ENCODE measurements at regions not wholly inside any gene's neighbourhood (a gene's known extent, or its start where the extent isn't known, plus 50 kb on each side); places are given as distances from the start of the nearest gene placed in this dataset.
"Not testable (repeated sequence)": the region's sequence is repeated elsewhere in the genome, so short reads cannot be mapped to it uniquely, and the experiment has no call there.

DNA sequence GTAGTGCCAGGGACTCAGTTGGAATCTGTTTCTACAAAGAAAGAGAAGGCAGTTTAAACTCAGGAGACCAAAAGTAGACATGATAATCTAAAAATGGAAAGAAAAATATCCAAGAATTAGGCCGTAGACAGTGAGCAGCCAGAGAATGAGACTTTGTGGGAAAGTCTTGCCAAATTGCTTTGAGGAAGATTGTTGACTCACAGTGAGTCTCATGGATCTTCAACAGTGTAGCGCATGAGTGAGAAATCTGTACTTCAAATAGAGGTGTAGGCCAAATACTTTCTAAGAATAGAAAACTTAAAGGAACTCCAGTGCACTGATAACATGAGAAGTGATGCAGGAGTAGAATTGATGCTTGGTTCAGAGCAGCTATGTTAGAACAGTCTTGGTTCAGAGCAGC, 284.5 kb downstream of the HTR1B start:
- DNase-seq = no peak

DNA sequence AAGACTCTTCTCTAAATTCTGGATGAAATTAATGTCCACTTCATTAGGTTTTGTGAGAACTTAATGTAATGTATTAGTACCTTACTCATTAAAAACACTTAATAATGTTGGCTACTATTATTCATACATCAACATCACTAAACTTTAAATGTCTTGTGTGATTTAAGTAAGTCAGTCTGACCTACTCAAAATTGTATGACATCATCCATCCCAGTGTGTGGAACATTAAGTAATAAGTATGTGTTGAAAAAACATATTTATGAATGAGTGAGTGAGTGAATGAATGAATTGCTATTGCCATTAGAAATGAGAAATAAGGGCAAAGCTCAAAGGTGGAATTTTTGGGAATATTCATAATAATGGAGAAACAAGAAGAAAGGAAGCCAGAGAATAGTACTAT, 285.8 kb downstream of the HTR1B start:
- no peak for DNase-seq

DNA sequence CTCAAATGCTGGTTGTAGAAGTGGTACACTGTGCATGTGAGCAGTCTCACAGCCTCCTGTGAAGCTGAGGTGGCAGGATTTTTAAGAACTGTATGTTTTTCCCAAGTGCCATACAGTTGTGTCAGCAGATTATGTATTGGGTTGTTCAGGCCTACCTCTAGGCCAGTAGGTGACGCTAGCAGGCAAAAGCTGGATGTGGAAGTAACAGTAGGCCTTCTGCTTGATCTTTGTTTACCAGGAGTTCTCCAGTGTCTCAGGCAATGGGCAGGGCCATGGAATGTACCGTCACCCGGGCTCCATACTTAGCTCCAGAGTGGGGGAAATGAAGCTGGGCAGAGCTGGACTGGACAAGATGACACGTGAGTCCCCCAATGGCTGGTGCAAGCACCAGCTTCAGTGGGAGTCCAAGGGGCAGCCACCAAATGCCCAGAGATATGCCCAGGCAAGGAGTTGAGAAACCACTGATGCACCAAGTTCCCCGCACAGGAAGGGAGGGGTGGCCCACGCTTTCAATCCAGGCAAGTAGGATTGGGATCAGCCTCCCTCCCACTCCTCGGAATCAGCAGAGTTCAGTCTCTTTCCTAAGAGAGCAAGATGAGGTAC, 289.7 kb downstream of the HTR1B start:
- DNase-seq = no peak

DNA sequence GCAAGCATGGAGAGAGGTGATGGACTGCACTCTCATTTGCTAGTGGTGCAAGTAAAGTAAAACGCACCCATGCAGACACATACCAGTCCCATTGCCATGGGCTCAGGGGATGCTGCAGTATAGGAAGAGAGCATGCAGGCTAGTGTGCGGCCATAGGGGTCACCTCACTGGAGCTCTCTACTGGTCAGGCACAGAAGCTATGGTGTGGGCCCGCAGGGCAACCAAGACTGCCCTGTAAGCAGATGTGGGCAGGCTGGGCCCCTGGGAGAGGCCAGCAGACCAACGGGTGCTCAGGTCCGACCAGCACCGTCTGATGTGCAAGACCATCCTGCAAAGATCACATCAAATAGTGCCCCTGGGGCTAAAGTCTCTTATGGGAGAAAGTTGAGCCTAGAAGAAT, 290.7 kb downstream of the HTR1B start:
- no peak for DNase-seq

DNA sequence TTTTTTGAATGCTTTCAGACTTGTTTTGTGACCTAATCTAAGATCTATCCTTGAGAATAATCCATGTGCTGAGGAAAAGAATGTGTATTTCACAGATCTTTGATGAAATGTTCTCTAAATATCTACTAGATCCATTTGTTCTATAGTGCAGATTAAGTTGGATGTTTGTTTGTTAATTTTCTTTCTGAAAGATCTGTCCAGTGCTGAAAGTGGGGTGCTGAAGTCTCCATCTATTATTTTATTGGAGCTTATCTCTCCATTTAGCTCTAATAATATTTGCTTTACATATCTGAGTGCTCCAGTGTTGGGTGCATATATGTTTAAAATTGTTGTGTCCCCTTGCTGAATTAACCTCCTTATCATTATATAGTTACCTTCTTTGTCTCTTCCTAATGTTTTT, 303.6 kb downstream of the HTR1B start:
- no peak for DNase-seq

DNA sequence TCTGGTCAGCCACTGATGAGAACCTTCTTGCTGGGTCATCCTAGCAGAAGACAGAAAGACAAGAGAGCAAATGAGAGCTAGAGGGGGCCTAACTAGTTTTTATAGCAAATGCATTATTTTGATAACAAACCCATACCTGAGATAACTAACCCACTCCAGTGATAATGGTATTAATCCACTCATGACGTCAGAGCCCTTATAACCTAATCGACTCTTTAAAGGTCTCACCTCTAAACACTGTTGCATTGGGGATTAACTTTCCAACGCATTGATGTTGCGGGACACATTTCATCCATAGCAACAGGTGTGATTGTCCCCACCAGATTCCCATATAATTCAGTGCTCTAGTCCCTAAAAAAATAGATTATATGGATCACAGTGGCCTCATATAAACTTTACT, 312.1 kb downstream of the HTR1B start:
- DNase-seq = no peak

DNA sequence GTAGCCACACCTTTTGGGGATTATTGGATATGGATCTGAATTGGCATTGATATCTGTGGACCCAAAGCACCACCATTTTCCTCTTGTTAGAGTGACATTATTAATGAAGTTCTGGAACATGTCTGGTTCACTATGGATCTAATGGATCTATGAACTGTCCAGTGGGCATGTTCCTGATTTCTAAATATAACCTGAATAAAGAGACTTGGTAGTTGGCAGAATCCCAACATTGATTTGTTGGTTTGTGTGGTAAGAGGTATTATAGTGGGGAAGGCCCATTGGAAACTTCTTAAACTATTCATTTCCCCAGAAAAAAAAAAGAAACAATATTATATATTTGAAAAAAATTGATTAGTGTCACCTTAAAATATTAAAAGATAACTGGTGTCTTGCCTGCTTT, 312.6 kb downstream of the HTR1B start:
- DNase-seq = no peak

DNA sequence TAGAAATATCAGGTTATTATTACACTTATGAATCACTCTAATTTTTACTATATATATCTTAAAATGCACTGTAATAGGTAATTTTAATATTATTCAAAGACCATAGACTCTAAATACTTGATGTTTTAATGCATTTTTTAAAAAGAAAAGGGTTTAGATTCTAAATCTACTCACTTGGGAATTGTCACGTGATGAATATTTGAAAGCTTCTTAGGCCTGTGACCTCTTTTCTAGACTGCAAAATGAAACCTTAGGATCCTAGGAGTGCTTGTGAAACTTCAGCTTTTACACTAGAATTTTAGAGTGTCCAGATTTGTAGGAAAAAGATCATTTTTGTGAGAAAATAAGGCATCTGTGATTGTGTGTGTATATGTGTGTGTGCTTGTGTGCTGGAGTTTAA, 318.0 kb downstream of the HTR1B start:
- no peak for DNase-seq

DNA sequence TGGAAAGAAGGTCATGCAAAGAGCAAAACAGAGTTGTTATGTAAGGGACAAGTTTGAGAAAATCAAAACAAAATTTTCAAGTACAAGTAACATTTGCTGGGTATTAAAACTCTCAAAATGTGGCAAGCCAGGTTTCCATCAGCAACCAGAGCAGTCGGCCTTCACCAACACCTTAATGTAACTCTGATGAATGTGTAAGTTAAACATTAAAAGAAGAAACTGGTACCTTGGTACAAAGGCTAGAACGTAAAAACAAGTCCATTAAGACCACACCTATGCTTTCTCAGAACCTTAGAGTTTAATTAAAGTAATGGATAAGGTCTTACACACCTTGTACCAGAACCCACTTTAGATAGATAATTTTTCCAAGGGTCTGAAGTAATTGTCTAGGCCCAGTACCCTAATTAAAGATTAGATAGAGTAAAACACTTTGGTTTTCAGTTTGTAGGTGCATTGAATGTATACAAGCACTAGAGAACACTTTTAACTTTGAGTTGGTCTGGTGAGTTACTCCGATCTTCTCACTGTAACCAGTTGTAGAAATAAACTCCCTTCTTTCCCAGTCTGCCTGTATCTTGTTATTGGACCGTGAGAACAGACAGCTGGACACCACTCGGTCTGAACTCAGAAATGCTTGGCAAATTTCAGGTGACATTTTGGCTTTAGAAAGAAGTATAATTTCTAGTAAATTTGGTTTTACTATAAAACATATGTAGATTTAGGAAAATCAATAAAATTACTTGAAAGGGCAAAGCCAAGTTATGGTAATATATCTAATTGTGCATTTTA, 319.4 kb downstream of the HTR1B start:
- DNase-seq = no peak

DNA sequence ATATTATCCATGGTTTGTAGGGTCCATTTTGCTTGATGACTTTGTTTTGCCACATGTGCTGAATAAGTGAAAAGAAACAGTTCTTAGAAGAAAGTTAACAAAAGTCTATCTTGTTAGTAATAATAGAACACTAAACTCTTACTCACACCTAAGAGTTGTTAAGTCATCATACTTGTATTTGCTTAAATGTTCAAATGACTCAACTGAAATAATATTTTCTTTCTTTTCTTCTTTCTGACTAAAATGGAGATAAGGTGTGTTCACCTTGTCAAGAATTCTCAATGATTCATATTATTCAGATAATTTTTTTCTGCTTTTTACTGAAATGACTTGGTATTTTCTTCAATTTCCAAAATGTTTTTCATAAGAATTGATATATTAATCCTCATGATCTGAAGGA, 327.2 kb downstream of the HTR1B start:
- no peak for DNase-seq

DNA sequence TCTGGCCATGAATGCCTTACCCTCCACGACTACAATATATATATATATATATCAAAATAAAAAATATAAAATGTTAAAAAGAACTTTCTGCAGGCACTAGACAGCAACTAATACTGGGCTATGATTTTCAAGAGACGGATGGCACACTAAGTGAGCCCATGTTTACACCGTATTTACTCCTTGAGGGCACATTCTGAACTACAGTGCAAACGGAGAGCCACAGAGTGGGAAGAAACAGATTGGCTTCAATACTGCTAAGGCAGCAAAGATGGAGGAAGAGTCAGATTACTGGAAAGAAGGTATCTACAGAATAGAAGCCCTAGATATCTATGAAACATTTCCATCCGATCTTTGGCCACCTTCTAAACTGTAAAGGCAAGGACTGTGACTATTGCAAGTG, 330.3 kb downstream of the HTR1B start:
- no peak for DNase-seq

DNA sequence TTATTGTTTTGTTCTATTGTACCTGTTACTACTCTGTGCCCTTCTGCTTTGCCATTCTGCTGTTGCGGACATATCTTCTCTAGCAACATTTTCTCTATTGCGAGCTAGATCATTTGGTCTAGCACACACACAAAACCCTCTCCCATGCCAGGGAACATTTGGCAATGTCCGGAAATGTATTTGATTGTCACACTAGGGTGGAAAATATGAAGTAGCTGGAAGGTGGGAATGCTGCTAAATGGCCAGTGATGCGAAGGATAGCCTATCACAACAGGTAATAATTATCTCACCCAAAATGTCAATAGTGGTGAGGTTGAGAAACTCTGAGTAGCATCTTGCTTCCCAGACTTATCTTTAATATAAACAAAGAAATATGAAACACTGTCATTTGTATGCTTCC, 331.9 kb downstream of the HTR1B start:
- no peak for DNase-seq

DNA sequence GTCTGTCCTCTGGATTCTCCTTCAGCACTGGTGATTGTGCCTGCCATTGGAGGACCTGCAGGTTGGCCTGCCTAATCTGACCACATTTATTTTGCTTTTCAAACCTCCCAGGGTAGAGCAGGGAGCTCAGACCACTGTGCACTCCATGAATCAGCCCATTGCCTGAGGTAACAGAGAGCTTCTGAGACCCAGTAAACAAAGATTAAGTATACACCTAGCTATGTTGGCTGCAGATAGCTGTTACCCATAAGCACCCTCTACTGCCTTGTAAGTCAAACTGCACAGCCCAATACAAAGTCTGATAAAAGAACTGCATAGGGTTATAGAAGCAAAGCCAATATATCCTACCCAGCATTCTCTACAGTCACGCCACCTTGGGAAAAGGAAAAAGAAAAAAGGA, 338.7 kb downstream of the HTR1B start:
- DNase-seq = no peak

DNA sequence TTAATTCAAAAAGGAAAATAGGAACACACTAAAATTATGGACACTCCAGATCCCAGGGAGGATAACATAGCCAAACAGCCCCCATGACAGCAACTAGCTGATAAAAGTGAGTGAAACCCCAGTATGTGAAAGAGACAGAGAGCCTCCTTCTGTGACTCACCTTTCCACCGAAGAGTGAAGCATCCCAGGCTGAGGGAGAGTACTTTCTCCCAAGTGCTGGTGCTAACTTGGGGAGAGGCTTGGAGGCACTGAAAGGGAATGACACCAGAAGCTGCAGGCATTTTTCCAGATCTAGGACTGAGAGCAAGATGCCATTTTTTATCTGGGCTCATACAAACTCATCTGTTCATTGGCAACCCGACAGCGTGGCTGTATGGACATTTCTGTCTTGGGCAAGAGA, 339.8 kb downstream of the HTR1B start:
- no peak for DNase-seq

DNA sequence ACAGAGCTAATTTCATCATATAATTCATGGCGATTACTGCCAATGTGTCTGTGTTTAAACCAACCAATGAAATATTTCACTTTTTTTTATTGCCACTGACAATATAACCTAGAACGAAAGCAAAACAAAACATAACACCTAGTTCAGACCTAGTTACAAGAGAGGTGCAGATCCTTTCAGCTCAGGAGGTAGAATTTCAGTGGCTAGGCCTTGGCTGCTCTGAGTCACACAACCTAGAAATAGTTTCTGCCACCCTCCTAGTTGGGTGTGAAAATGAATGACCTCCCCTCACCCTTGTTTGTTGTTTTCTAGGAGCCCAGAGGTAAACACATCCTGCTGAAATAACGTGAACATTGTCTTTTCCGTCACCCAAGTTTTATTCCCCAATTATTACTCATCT, 356.3 kb downstream of the HTR1B start:
- no peak for DNase-seq

DNA sequence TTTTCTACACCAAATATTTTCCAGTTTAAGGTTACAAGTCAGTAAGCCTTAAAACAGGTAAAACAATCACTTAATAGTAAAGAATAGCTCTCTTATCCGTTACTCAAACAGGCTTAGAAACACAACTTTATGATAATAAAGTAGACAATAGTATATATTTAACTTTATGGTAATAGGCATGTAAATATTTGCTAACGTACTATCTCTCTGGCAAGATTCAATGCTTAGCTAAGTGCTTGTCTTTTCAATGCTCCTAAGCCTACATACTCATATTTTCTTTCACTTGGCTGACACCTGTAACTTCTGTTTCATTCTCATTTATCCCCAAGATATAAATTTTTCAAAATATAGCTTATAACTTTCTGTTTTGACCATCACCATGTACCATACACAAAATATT, 358.2 kb downstream of the HTR1B start:
- DNase-seq = no peak

DNA sequence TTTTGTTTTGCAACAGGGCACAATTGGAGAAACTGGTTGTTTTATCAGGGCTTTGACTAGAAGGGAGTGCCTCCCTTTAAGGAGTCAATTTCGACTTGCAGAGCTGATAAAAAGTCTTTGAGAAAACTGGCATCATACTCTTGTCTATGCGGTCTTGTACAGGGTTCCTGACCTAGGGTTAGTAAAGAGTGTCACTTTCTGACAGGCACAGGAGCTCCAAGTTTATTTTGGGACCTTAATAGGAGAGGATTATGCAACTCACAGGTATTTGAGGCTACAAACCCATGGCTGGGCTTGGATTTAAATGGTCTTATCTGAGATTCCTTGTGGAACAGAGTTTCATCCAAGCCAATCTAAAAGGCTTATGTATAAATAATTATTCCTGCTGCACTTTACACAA, 365.4 kb downstream of the HTR1B start:
- DNase-seq = no peak

DNA sequence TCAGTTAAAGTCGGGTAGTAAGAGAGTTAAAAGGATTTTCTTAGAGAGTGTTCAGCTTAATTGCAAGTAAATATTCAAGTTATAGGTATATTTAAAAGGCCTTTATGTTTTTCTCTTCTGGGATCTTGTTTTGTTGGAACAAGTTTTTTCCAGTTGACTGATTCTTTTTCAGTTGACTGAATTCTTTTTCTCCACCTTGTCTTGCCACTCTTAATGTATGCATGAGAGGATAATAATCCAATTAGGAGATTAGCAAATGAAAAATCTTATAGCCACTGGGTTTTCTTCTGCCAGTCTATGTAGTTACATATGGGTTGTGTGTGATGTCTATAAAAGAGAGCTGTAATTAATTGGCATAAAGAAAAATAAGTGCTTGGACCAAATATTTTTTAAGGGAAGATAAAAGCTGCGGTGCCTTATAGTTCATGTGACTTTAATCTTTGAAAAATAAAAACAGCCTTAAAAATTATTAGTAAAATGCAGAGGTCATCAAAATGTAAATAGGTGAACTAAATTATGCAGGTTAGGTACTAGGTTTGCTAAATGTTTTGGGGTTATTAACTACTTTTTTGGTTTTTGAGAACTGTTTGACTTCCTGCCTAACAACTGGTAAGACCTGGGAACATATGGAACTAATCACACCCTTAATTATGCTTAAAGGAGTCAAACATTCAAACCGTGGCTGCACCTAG, 367.2 kb downstream of the HTR1B start:
- DNase-seq = no peak

DNA sequence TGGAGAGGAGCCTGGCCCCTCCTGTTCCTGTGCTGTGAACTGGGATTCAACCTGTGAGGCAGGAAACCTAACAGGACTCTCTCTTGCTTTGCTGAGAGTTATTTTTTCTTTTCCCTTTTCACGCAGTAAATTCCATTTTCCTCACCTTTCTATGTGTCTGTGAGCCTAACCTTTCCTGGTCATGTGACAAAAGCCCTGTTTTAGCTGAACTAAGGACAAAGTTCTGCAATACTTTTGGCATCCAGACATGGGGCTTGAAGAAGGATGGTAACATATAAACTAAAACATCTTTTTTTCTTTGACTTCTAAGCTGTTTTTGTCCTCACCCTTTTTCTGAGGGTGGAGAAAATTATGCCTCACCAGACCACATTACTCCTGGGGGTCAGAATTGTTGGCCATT, 368.5 kb downstream of the HTR1B start:
- DNase-seq = no peak

DNA sequence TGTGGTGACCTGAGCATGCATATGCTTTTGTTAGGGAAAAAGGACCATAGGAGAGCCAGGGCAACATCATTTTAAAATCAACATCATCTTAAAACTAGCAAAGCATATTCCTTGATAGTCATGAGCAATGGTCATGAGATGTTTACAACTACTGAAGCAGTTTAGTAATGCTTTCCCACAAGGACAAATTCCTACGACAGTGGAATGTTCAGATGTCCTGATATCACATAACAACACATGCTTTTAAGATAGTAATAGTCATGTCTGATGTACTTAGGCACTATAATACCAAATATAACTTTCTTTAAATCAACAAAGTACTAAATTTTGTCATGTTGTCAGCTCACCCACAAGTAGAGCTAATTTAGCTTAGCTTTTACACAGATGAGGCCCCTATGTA, 370.3 kb downstream of the HTR1B start:
- DNase-seq = no peak

DNA sequence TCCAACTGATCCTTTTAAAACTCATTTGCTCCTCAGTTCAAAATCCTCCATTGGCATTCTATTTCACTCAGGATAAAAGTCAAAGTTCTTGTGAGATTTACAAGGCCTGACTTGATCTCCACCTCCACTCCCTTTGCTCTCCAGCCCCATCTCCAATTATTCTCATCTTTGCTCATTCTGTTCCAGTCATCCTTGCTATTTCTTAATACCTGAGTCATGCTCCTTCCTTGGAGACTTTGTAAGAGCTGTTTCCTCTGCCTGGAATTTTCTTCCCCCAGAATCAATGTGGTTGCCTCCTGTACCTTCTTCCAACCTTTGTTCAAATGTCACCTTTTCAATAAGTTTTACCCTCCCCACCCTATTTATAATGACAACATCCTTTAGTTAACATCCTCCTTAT, 373.5 kb downstream of the HTR1B start:
- DNase-seq = no peak

DNA sequence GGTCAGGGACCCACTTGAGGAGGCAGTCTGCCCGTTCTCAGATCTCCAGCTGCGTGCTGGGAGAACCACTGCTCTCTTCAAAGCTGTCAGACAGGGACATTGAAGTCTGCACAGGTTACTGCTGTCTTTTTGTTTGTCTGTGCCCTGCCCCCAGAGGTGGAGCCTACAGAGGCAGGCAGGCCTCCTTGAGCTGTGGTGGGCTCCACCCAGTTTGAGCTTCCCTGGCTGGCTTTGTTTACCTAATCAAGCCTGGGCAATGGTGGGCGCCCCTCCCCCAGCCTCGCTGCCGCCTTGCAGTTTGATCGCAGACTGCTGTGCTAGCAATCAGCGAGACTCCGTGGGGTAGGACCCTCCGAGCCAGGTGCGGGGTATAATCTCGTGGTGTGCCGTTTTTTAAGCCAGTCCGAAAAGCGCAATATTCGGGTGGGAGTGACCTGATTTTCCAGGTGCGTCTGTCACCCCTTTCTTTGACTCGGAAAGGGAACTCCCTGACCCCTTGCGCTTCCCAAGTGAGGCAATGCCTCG, 375.4 kb downstream of the HTR1B start:
- not testable (repeated sequence) for DNase-seq

DNA sequence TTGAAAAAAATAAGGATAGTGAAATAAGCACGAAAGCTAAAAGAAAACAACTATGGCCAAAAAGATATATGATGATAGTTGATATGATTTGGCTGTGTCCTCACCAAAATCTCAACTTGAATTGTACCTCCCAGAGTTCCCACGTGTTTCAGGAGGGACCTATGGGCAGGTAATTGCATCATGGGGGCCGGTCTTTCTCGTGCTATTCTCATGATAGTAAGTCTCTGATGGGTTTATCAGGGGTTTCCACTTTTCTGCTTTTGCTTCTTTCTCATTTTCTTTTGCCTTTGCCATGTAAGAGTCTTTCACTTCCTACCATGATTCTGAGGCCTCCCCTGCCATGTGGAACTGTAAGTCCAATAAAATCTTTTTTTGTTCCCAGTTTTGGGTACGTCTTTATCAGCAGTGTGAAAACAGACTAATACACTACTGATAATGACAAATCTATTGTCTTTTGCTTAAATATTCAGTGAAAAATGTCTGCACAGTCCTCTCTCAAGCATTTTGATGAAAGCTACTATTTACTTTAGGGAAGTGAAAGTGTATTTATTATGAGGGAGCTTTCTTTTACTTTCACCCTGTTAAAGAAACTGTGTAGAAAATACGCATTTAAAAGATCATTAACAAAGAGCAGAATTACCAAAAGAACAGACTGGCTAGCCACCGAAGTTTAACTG, 389.1 kb downstream of the HTR1B start:
- DNase-seq = no peak
